A673 (cell line): ENCODE measurements at regions not wholly inside any gene's neighbourhood (a gene's known extent, or its start where the extent isn't known, plus 50 kb on each side); places are given as distances from the start of the nearest gene placed in this dataset.

ENCODE experiments used
- EZH2 ChIP-seq: fragments of 200-600 bp; sonication (generic); IDR thresholded peaks from 2 replicates; pipeline ENCODE4 v1.6.1; 2017; ENCODE audit warnings: borderline replicate concordance, low read depth, mild to moderate bottlenecking, mixed read lengths, antibody characterized with exemption, low read length; ENCODE audit not compliant: poor library complexity, severe bottlenecking
- TF ChIP-seq, protein P1 (sequence below): fragments of 300-800, 200-600 bp; sonication (generic); conservative IDR thresholded peaks from 2 replicates; pipeline ENCODE4 v1.5.1; 2017; ENCODE audit warnings: low read depth, mild to moderate bottlenecking, antibody characterized with exemption, low read length, moderate library complexity, mixed read lengths

DNA sequence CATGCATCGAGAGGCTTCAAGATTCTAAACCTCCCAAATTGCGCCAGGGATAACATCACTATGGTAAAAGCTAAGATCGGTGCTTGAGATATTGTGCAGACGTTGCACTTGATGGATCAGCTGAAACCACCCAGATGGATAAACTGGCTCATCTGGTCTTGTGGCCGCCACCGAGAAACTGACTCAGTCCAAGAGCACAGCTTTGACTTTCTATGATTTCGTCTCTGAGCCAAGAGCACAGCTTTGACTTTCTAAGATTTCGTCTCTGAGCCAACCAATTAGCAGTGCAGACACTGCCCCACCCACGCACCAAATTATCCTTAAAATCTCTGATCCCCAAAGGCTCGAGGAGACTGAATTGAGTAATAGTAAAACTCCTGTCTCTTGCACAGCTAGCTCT, 687.2 kb downstream of the FAM133A start:
- TF ChIP-seq, protein P1, sequence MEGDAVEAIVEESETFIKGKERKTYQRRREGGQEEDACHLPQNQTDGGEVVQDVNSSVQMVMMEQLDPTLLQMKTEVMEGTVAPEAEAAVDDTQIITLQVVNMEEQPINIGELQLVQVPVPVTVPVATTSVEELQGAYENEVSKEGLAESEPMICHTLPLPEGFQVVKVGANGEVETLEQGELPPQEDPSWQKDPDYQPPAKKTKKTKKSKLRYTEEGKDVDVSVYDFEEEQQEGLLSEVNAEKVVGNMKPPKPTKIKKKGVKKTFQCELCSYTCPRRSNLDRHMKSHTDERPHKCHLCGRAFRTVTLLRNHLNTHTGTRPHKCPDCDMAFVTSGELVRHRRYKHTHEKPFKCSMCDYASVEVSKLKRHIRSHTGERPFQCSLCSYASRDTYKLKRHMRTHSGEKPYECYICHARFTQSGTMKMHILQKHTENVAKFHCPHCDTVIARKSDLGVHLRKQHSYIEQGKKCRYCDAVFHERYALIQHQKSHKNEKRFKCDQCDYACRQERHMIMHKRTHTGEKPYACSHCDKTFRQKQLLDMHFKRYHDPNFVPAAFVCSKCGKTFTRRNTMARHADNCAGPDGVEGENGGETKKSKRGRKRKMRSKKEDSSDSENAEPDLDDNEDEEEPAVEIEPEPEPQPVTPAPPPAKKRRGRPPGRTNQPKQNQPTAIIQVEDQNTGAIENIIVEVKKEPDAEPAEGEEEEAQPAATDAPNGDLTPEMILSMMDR = no peak
- no peak for TF ChIP-seq EZH2
